ENCODE measurements at regions not wholly inside any gene's neighbourhood (a gene's known extent, or its start where the extent isn't known, plus 50 kb on each side); places are given as distances from the start of the nearest gene placed in this dataset.

GRCh38 chr4:151922306-151922705 lies 161.5 kb upstream of the GATB start:
- intact Hi-C loops (cut with DNase I; ENCODE audit: low total_unique reads), result no loop called here
- no peaks in the 10 kb centered on the region for H3K36me3 ChIP-seq
- H3K9me3 ChIP-seq, result no peaks in the 10 kb centered on the region
- no peaks in the 10 kb centered on the region for H3K27me3 ChIP-seq
- H3K4me3 ChIP-seq, result no peak overlapping the region
- TF ChIP-seq CTCF (IDR thresholded peaks at IDR 0.05), result no peak
- no peak for DNase-seq
- no peaks in the 10 kb centered on the region for H3K4me1 ChIP-seq
- H3K27ac ChIP-seq, result no peak overlapping the region

- no peak for TF ChIP-seq CTCF (IDR thresholded peaks at IDR 0.05)
- H3K27me3 ChIP-seq, result no peaks in the 10 kb centered on the region
- H3K4me1 ChIP-seq, result no peaks in the 10 kb centered on the region
- DNase-seq, result no peak
- H3K36me3 ChIP-seq, result no peaks in the 10 kb centered on the region
- H3K27ac ChIP-seq, result no peak overlapping the region
- H3K4me3 ChIP-seq, result no peak overlapping the region
- no peaks in the 10 kb centered on the region for H3K9me3 ChIP-seq
- intact Hi-C loops (cut with DNase I; ENCODE audit: low total_unique reads), result no loop called here
These were observed 161.0 kb upstream of the GATB start for GRCh38 chr4:151921811-151922210.

- Histone ChIP-seq H3K4me1 (no peaks in the 10 kb centered on the region), H3K4me3 (no peak overlapping the region), H3K36me3 (no peaks in the 10 kb centered on the region), H3K9me3 (no peaks in the 10 kb centered on the region), H3K27me3 (no peaks in the 10 kb centered on the region), H3K27ac (no peak overlapping the region)
- no peak for DNase-seq
- intact Hi-C loops (cut with DNase I; ENCODE audit: low total_unique reads), result no loop called here
- TF ChIP-seq CTCF (IDR thresholded peaks at IDR 0.05), result no peak
These were observed 160.6 kb upstream of the GATB start for GRCh38 chr4:151921386-151921785.

GRCh38 chr4:151917145-151917734 lies 156.4 kb upstream of the GATB start:
- H3K27ac ChIP-seq, result no peak overlapping the region

GRCh38 chr4:151912632-151913031 lies 151.8 kb upstream of the GATB start:
- no peak overlapping the region for H3K27ac ChIP-seq
- intact Hi-C loops (cut with DNase I; ENCODE audit: low total_unique reads), result no loop called here
- H3K9me3 ChIP-seq, result no peaks in the 10 kb centered on the region
- no peaks in the 10 kb centered on the region for H3K4me1 ChIP-seq
- H3K36me3 ChIP-seq, result no peaks in the 10 kb centered on the region
- DNase-seq, result no peak
- no peaks in the 10 kb centered on the region for H3K27me3 ChIP-seq
- H3K4me3 ChIP-seq, result no peak overlapping the region
- TF ChIP-seq CTCF (IDR thresholded peaks at IDR 0.05), result no peak

More at GRCh38 chr4:151917145-151917734, 156.4 kb upstream of the GATB start:
- Histone ChIP-seq H3K9me3 (no peaks in the 10 kb centered on the region), H3K36me3 (no peaks in the 10 kb centered on the region), H3K4me3 (no peak overlapping the region), H3K4me1 (no peaks in the 10 kb centered on the region), H3K27me3 (no peaks in the 10 kb centered on the region)
- DNase-seq, result no peak
- no peak for TF ChIP-seq CTCF (IDR thresholded peaks at IDR 0.05)
- intact Hi-C loops (cut with DNase I; ENCODE audit: low total_unique reads), result no loop called here

- Histone ChIP-seq H3K4me1 (no peaks in the 10 kb centered on the region), H3K27me3 (no peaks in the 10 kb centered on the region), H3K27ac (no peak overlapping the region), H3K9me3 (no peaks in the 10 kb centered on the region), H3K36me3 (no peaks in the 10 kb centered on the region), H3K4me3 (no peak overlapping the region)
- intact Hi-C loops (cut with DNase I; ENCODE audit: low total_unique reads), result no loop called here
- no peak for DNase-seq
- TF ChIP-seq CTCF (IDR thresholded peaks at IDR 0.05), result no peak
These were observed 151.2 kb upstream of the GATB start for GRCh38 chr4:151911970-151912369.
